Body of pancreas (tissue), 4 donors: ENCODE measurements at regions not wholly inside any gene's neighbourhood (a gene's known extent, or its start where the extent isn't known, plus 50 kb on each side); places are given as distances from the start of the nearest gene placed in this dataset.

Source experiments
- CTCF ChIP-seq, 7 experiments: fragments of 450-650 bp in 4 of 7; fragments of 200-600 bp in 3 of 7; sonication (generic) in 3 of 7; IDR thresholded peaks; one replicate each; pipeline ENCODE4 v1.5.1; 2016 to 2019; ENCODE audit warnings: antibody characterized with exemption in 7 of 7
- POLR2A ChIP-seq, 3 donors: fragments of 450-650 bp; IDR thresholded peaks; one replicate each; pipeline ENCODE4 v1.6.1; 2016; ENCODE audit warnings: antibody characterized with exemption in 3 of 3, mild to moderate bottlenecking in 2 of 3

GRCh38 chr6:51303338-51303737, 484.7 kb downstream of the TFAP2B start:
- TF ChIP-seq CTCF (IDR thresholded peaks at IDR 0.05) (no peak), POLR2A (IDR thresholded peaks at IDR 0.05) (no peak)
